Stimulated activated naive B cell treated with anti-CD40 and anti-IgM and Interleukin-4, amounts not matched to agents 10 μg/mL and 1 μg/mL and 100 μg/mL, for 72 hours (primary cell): ENCODE measurements at regions not wholly inside any gene's neighbourhood (a gene's known extent, or its start where the extent isn't known, plus 50 kb on each side); places are given as distances from the start of the nearest gene placed in this dataset.

ENCODE experiments used
- ATAC-seq, 2 donors: fragments of 150-1000 bp; cut with Tn5 transposase; replicated peaks; 2 replicates each; pipeline ENCODE4 v1.10.0; 2021; ENCODE audit warnings: moderate library complexity in 1 of 2
- DNase-seq: peaks from one replicate; pipeline ENCODE4 v3.0.0; 2021
- H3K27ac Mint-ChIP-seq: one replicate; pipeline ENCODE4 v1.8.0; 2022; ENCODE audit warnings: mild to moderate bottlenecking, mixed read lengths
- H3K27me3 Mint-ChIP-seq, 2 donors: one replicate each; pipeline ENCODE4 v1.8.0; 2022; ENCODE audit warnings: mixed read lengths in 2 of 2
- H3K36me3 Mint-ChIP-seq, 2 donors: one replicate each; pipeline ENCODE4 v1.8.0; 2022; ENCODE audit warnings: mixed read lengths in 2 of 2, mild to moderate bottlenecking in 1 of 2
- H3K4me1 Mint-ChIP-seq, 2 donors: one replicate each; pipeline ENCODE4 v1.8.0; 2022; ENCODE audit warnings: mixed read lengths in 2 of 2, mild to moderate bottlenecking in 1 of 2
- H3K4me3 Mint-ChIP-seq, 2 donors: one replicate each; pipeline ENCODE4 v1.8.0; 2022; ENCODE audit warnings: mild to moderate bottlenecking in 2 of 2, mixed read lengths in 2 of 2, moderate library complexity in 1 of 2
- H3K9me3 Mint-ChIP-seq, 2 donors: one replicate each; pipeline ENCODE4 v1.8.0; 2022; ENCODE audit warnings: mixed read lengths in 2 of 2, mild to moderate bottlenecking in 1 of 2

DNA sequence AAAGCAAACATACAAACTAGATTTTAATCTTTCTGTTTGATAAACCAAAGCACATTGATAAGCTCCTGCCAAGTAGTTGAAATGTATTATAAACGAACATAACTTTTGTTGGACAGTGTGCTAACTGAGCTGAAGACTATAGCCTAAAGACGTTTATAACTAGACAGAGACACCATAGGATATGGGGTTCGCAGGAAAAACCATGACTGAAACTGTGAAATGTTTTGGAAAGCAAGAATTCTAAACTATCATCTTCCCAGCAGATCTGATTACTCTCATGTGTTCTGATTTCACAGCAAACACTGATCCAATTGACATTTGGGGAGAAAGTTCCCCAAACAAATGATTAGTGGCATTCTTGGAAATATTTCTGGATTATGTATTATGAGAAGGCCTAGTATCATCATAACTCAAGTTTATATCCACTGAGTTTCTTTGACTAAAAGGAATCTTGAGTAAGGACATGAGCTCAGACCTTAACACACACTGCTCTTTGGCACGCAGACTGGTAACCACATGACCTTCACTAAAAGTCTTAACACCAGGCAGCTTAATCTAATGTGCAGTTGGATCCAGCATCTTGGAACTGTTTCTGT, 375.2 kb downstream of the ZNF608 start:
- ATAC-seq (no peak), DNase-seq (no peak)
- Mint-ChIP-seq H3K36me3 (no peaks in the 10 kb centered on the region), H3K27me3 (no peaks in the 10 kb centered on the region), H3K4me3 (no peak overlapping the region), H3K4me1 (no peaks in the 10 kb centered on the region), H3K9me3 (peaks cover 0 to 6% of the 10 kb centered on the region in 2 donors), H3K27ac (no peak overlapping the region)

- Mint-ChIP-seq H3K4me3 (no peak overlapping the region), H3K36me3 (no peaks in the 10 kb centered on the region), H3K9me3 (peaks cover 0 to 5% of the 10 kb centered on the region in 2 donors), H3K27me3 (no peaks in the 10 kb centered on the region), H3K27ac (no peak overlapping the region), H3K4me1 (no peaks in the 10 kb centered on the region)
- no peak for ATAC-seq
- DNase-seq: no peak
Measured at GRCh38 chr5:124370601-124371000, 375.8 kb downstream of the ZNF608 start.

- Mint-ChIP-seq H3K27me3 (no peaks in the 10 kb centered on the region), H3K27ac (no peak overlapping the region), H3K9me3 (peaks cover 5% of the 10 kb centered on the region in 2 donors), H3K36me3 (no peaks in the 10 kb centered on the region), H3K4me1 (no peaks in the 10 kb centered on the region), H3K4me3 (no peak overlapping the region)
- ATAC-seq (no peak), DNase-seq (no peak)
Measured at GRCh38 chr5:124365361-124365801, 381.1 kb downstream of the ZNF608 start.

GRCh38 chr5:124355928-124356327, 390.5 kb downstream of the ZNF608 start:
- Mint-ChIP-seq H3K9me3 (peaks cover 4 to 11% of the 10 kb centered on the region in 2 donors), H3K4me3 (no peak overlapping the region), H3K27me3 (no peaks in the 10 kb centered on the region), H3K36me3 (peaks cover 3% of the 10 kb centered on the region in 2 donors), H3K27ac (no peak overlapping the region), H3K4me1 (peaks cover 6 to 16% of the 10 kb centered on the region in 2 donors)
- ATAC-seq (peak in 1 of 2 donors; percentile 58), DNase-seq (no peak)

GRCh38 chr5:124353016-124353415, 393.4 kb downstream of the ZNF608 start:
- peaks cover 3 to 4% of the 10 kb centered on the region in 2 donors for H3K9me3 Mint-ChIP-seq

DNA sequence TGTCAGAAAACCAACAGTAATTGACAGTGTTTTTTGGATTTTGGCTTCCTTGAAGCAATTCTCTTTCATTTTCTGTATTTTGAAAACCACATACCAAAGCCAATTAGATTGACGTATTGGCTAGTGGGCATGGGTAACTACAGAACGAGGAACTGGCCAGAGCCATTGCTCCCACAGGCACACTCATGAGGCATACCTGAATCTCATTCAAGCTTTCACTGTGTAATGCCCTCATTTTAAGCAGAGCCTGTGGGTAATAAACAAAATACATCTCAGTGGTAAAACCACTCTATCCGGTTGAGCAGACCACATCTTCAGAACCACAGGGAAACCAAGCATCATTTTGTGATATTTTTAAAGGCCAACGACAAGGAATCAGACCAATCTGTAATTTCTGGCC, 394.1 kb downstream of the ZNF608 start:
- ATAC-seq (peak; percentile 68 to 81), DNase-seq (no peak)
- H3K4me1 Mint-ChIP-seq: peaks cover 6 to 16% of the 10 kb centered on the region in 2 donors
- no peak overlapping the region for H3K27ac Mint-ChIP-seq
- H3K36me3 Mint-ChIP-seq: peaks cover 3 to 5% of the 10 kb centered on the region in 2 donors
- H3K9me3 Mint-ChIP-seq: peaks cover 3 to 4% of the 10 kb centered on the region in 2 donors
- no peaks in the 10 kb centered on the region for H3K27me3 Mint-ChIP-seq
- H3K4me3 Mint-ChIP-seq: no peak overlapping the region

More at GRCh38 chr5:124353016-124353415, 393.4 kb downstream of the ZNF608 start:
- Mint-ChIP-seq H3K4me3 (no peak overlapping the region), H3K36me3 (peaks cover 3 to 5% of the 10 kb centered on the region in 2 donors), H3K4me1 (peaks cover 6 to 16% of the 10 kb centered on the region in 2 donors), H3K27me3 (no peaks in the 10 kb centered on the region), H3K27ac (no peak overlapping the region)
- ATAC-seq (no peak), DNase-seq (no peak)

DNA sequence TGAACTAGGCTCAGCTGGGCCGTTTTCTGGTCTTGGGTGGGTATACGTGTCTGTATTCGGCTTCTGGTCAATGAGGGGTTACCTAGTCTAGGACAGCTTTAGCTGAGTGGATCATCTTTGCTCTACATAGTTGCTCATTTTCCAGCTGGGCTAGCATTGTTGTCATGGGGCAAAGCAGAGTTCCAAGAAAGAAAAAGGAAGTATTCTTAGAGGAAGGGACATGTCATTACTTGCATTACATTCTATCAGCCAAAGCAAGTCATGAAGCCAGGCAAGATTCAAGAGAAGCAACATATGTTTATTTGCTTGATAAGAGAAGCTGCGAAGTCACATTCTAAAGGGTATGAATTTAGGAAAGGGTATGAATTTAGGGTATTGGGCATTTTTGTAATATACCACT, 396.5 kb downstream of the ZNF608 start:
- Mint-ChIP-seq H3K4me3 (no peak overlapping the region), H3K9me3 (peaks cover 3 to 4% of the 10 kb centered on the region in 2 donors), H3K4me1 (peaks cover 2 to 3% of the 10 kb centered on the region in 2 donors), H3K27me3 (no peaks in the 10 kb centered on the region), H3K36me3 (peaks cover 3 to 5% of the 10 kb centered on the region in 2 donors), H3K27ac (no peak overlapping the region)
- ATAC-seq (no peak), DNase-seq (no peak)

DNA sequence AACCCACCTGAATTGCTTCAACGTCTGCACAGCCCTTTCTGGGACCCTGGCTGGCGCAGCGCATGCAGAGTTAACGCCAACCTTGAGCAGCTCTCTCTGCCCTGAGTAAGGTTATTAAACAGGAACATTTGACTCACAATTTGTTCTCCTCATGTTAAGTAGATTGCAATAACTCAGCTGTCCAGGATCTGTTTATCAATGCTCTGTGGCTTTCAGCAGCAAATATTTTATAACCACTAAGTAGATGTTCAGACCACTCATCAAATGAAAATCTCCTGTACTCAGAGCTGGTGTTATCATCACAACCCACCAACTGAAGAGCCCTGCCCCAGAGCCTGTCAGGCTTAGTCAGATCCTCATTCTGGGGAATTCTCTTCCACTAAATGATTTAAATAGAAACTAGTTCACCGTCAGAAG, 403.0 kb downstream of the ZNF608 start:
- Mint-ChIP-seq H3K4me1 (no peaks in the 10 kb centered on the region), H3K9me3 (no peaks in the 10 kb centered on the region), H3K36me3 (no peaks in the 10 kb centered on the region), H3K27ac (no peak overlapping the region), H3K27me3 (no peaks in the 10 kb centered on the region), H3K4me3 (no peak overlapping the region)
- no peak for DNase-seq
- peak; percentile 84 to 98 for ATAC-seq

DNA sequence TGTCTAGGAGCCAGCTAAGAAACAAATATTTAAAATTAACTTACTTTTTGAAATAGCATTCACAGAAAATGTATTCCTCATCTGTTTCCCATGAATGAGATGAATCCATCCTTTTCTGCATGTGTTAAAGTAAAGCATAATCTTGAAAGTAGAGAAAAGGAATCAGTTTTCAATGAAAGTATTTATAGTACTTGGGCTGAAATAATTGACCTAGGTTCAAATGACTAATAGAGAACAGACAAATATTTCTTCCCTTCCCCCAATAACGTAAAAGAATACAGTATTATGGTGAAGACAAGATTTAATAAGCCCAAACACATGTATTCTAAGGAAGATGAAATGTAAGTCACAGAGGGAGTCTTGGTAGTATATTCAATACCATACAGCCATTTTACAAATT, 403.5 kb downstream of the ZNF608 start:
- H3K27me3 Mint-ChIP-seq: no peaks in the 10 kb centered on the region
- no peaks in the 10 kb centered on the region for H3K4me1 Mint-ChIP-seq
- no peaks in the 10 kb centered on the region for H3K9me3 Mint-ChIP-seq
- no peak for ATAC-seq
- no peak overlapping the region for H3K27ac Mint-ChIP-seq
- no peaks in the 10 kb centered on the region for H3K36me3 Mint-ChIP-seq
- no peak overlapping the region for H3K4me3 Mint-ChIP-seq
- DNase-seq: no peak

- ATAC-seq (no peak), DNase-seq (no peak)
- H3K9me3 Mint-ChIP-seq: no peaks in the 10 kb centered on the region
- no peaks in the 10 kb centered on the region for H3K36me3 Mint-ChIP-seq
- H3K4me3 Mint-ChIP-seq: no peak overlapping the region
- no peaks in the 10 kb centered on the region for H3K4me1 Mint-ChIP-seq
- no peaks in the 10 kb centered on the region for H3K27me3 Mint-ChIP-seq
- no peak overlapping the region for H3K27ac Mint-ChIP-seq
Measured at GRCh38 chr5:124342584-124342983, 403.9 kb downstream of the ZNF608 start.

GRCh38 chr5:124342027-124342471, 404.4 kb downstream of the ZNF608 start:
- Mint-ChIP-seq H3K36me3 (no peaks in the 10 kb centered on the region), H3K27me3 (no peaks in the 10 kb centered on the region), H3K9me3 (no peaks in the 10 kb centered on the region), H3K4me1 (no peaks in the 10 kb centered on the region), H3K27ac (no peak overlapping the region), H3K4me3 (no peak overlapping the region)
- ATAC-seq: no peak
- DNase-seq: no peak

GRCh38 chr5:124341066-124341858, 405.2 kb downstream of the ZNF608 start:
- no peak overlapping the region for H3K4me3 Mint-ChIP-seq
- no peaks in the 10 kb centered on the region for H3K9me3 Mint-ChIP-seq

DNA sequence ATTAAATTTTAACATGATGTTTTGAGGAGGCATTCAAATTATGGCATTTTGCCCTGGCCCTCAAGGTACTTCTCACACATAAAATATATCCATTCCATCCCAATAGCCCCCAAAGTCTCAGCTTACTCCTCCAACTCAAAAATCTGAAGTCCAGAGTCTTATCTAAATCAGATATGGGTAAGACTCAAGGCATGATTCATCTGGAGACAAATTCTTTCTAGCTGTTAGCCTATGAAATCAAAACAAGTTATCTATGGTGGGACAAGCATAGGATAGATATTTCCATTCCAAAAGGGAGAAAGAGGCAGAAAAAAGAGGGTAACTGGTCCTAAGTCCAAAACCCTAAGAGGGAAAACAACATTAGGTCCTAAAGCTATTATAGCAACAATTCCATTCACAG, 408.4 kb downstream of the ZNF608 start:
- H3K27ac Mint-ChIP-seq: no peak overlapping the region
- H3K4me3 Mint-ChIP-seq: no peak overlapping the region
- no peaks in the 10 kb centered on the region for H3K36me3 Mint-ChIP-seq
- H3K9me3 Mint-ChIP-seq: no peaks in the 10 kb centered on the region
- no peaks in the 10 kb centered on the region for H3K4me1 Mint-ChIP-seq
- ATAC-seq (no peak), DNase-seq (no peak)
- H3K27me3 Mint-ChIP-seq: no peaks in the 10 kb centered on the region

More at GRCh38 chr5:124341066-124341858, 405.2 kb downstream of the ZNF608 start:
- H3K36me3 Mint-ChIP-seq: no peaks in the 10 kb centered on the region
- no peaks in the 10 kb centered on the region for H3K4me1 Mint-ChIP-seq
- ATAC-seq (peak in 1 of 2 donors; percentile 38), DNase-seq (no peak)
- H3K27me3 Mint-ChIP-seq: no peaks in the 10 kb centered on the region
- H3K27ac Mint-ChIP-seq: no peak overlapping the region

DNA sequence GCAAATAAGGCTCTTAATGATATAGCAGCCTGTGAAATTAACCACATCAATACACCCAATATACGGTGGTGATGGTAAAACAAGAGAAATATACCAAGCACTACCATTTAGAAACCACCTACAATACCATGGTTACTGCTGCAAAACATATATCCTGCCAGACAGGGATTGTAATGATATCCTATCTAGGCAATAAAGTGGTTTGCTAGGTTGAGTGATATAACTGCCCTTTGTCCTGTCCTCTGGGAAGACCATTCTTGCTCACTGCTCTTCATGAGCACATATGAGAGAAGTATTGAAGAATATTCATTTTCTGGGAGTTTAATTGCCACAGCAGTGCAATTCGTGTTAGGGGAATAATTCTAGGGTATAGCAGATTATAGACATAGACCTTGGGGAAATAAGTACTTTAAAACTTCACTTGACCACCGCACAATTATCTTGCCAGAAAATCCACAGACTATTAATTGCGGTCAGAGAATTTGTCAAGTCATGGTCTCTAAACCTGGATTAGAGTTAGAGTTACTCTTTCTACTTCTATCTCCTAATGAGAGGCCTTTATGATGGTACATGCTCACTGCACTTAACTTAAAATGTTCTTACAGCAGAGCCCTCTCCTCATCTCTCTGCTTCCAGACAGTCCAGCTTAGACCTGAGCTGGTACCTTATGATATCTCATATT, 413.0 kb downstream of the ZNF608 start:
- ATAC-seq (no peak), DNase-seq (no peak)
- Mint-ChIP-seq H3K27ac (no peak overlapping the region), H3K4me1 (no peaks in the 10 kb centered on the region), H3K36me3 (no peaks in the 10 kb centered on the region), H3K9me3 (peaks cover 2 to 6% of the 10 kb centered on the region in 2 donors), H3K27me3 (no peaks in the 10 kb centered on the region), H3K4me3 (no peak overlapping the region)
